AG09309 (cell line): ENCODE measurements at regions not wholly inside any gene's neighbourhood (a gene's known extent, or its start where the extent isn't known, plus 50 kb on each side); places are given as distances from the start of the nearest gene placed in this dataset.

Experiments
- DNase-seq: peaks from one replicate; pipeline ENCODE4 v3.0.0-alpha.2; 2010; ENCODE audit warnings: low read depth
- H3K4me3 ChIP-seq: 2 replicates; pipeline ENCODE4 v1.5.1; 2011; ENCODE audit warnings: mild to moderate bottlenecking, low read depth, low read length, moderate library complexity; ENCODE audit not compliant: control insufficient read depth
- CTCF ChIP-seq: IDR thresholded peaks from 2 replicates; pipeline ENCODE4 v1.5.1; 2011; ENCODE audit warnings: mild to moderate bottlenecking, low read depth, low read length, inconsistent platforms; ENCODE audit not compliant: insufficient read depth, control insufficient read depth; ENCODE audit errors: missing control alignments

DNA sequence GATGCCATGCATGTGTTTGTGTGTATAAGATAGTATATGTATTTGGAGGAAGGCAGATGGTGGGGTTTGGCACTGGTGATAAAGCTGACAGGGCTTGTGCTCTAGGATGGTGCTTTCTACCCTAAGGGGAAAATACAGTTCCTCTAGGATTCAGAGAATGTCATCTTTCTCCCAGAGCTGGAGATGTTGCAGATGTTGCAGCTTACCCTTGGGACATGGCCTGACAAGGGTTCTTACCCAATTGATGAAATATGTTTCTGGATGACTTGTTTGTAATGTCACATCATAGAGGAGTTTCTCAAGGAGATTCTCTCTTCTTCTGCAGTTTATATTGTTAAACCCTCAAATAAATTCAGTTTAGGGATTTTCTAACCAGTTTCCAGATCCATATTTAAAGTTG is 52.5 kb upstream of the PITX2 start:
- TF ChIP-seq CTCF, result no peak
- no peak overlapping the region for H3K4me3 ChIP-seq
- DNase-seq, result no peak

- no peak for DNase-seq
- no peak for TF ChIP-seq CTCF
- no peak overlapping the region for H3K4me3 ChIP-seq
These were observed 53.4 kb upstream of the PITX2 start for GRCh38 chr4:110676241-110676640.

DNA sequence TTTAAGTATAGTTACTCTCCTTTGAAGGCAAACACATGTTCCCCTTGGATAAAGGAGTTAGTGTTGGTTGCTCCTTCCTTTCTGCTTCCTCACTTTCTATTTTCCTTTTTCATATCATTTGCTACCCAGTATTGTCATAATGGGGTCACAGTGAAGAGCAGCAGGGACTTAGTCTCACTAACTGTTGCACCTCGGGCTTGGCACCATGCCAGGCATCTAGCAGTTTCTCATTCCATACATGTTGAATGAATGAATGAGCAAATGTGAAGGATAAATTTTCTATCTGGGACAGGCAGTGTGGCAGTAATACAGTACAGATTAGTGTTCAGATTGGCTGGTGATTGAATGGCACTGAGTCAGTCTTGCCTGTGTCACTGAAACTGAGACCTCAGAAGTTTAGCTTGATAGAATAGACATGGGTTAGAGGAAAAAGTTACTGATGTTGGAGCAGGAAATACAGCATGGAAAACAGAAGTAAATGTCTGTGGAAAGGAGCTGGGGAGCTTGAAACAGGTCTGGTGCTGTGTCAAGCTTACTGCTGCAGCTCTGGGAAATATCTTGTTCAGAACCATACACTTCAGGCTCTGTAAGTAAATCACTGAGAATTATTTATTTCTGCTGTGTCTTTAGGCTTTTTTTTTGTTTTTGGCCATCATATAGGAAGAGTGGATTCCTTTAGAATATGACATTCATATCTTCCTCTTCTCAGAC is 55.8 kb upstream of the PITX2 start:
- no peak overlapping the region for H3K4me3 ChIP-seq
- no peak for DNase-seq
- TF ChIP-seq CTCF, result no peak

DNA sequence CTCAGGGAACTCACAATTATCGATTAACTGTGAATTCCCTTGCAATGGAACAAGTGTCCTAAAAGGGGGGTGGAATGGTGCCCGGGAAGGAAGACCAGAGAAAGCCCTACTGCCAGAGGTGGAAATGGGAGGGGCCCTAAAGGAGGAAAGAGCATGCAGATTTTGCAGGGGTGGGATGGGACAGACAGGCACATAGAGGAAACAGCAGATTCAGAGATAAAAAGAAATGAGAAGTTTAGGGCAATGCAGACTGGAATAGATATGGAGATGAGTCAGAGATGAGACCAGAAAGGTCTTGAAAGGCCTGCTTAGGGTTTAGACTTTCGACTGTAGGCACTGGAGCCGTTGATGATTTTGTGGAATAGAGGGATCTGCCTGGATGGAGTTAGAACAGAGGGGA is 57.4 kb upstream of the PITX2 start:
- no peak for TF ChIP-seq CTCF
- no peak for DNase-seq
- H3K4me3 ChIP-seq, result no peak overlapping the region

DNA sequence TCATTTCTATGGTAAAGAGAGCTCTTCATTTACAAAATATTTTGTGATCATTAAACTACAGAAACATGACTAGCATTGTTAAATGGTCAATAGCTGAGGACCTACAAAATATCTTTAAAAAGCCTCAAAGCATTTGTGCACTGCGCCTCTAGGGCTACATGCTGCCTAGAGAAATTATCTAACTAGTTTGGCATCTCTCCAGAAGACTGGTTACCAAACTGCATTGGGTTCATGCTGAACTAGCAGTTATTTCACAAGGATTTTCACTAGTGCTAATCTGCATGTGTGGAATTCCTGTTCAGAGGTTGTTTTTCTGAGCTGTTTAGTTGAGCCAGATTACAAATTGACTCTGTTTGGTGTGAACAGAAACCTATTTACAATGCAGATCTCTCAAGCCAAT is 58.5 kb upstream of the PITX2 start:
- DNase-seq, result no peak
- TF ChIP-seq CTCF, result no peak
- H3K4me3 ChIP-seq, result no peak overlapping the region

DNA sequence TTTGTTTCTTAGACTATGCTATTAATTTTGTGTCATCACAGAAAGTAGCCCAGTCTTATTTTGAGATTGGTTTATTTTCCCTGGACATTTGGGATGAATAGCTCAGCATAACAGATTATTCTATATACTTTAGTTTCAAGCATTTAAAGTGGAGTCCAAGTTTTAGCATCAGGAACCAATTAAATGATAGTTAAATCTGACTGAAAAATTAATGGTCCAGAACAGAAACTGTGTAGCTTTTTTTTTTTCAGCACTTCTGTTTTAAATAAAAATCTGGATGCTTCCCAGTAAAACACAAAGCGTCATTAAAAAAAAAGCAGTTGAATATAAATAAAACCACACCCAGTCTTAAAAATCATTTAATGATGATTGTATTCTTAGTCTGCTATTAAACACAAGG is 59.4 kb upstream of the PITX2 start:
- H3K4me3 ChIP-seq, result no peak overlapping the region
- DNase-seq, result peak; percentile 24
- no peak for TF ChIP-seq CTCF

DNA sequence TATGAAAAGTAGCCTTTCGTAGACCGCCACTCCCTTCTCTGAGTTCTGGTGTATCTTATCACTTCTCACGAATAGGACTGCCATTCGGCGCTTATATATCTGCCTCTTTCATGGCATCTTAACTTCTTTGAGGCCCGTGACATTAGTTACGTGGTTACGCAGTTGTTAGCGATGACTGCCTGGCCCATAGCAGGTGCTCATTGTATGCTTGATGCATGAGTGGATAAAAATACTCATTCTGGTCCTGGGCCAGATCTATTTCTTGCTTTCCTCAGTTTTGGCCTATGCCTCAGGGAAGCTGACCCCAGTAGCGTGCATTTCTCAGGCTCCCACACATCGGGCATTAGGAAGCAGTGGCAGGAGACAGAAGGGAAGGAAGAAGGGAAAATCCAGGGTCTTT is 60.7 kb upstream of the PITX2 start:
- no peak overlapping the region for H3K4me3 ChIP-seq
- no peak for TF ChIP-seq CTCF
- no peak for DNase-seq
